ENCODE measurements at regions not wholly inside any gene's neighbourhood (a gene's known extent, or its start where the extent isn't known, plus 50 kb on each side); places are given as distances from the start of the nearest gene placed in this dataset.

DNA sequence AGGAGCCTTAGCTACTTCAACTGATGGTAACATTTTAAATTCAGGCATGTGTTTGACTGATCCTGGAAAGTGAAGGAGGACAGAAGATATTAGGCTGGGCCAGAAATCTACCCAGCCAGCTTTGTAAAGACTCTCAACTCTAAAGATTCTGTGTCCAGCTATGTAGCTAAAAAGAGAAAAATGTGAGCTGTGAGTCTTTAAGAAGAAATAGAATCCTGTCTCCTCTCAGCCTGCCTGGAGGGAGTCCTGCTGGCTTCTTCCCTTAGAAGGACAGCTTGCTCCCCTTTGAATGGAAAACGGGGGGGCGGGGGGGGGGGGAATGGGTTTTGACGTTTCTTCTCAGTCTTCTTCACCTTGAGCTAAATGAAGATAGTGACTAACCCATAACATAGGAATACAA lies 54.3 kb upstream of the INTU start:
- Histone ChIP-seq H3K9me3 (ENCODE audit: control insufficient read depth in 2 of 3, insufficient read depth in 1 of 3, low read length in 3 of 3) (no peaks in the 10 kb centered on the region), H3K27ac (ENCODE audit: low read depth in 2 of 2, low read length in 2 of 2) (no peak overlapping the region), H3K4me3 (ENCODE audit: low read length in 3 of 3) (no peak overlapping the region), H3K4me1 (ENCODE audit: control insufficient read depth in 2 of 3, insufficient read depth in 2 of 3, low read depth in 1 of 3, low read length in 3 of 3) (no peaks in the 10 kb centered on the region), H3K36me3 (ENCODE audit: control insufficient read depth in 2 of 3, insufficient read depth in 3 of 3, low read length in 3 of 3) (no peaks in the 10 kb centered on the region), H3K9ac (ENCODE audit: low read length in 3 of 3) (no peak overlapping the region), H3K27me3 (ENCODE audit: control insufficient read depth, insufficient read depth, low read length) (no peaks in the 10 kb centered on the region)
- FAIRE-seq, result no peak
- intact Hi-C loops (cut with DNase I), result no loop called here
- TF ChIP-seq CTCF (IDR thresholded peaks at IDR 0.05; ENCODE audit: borderline replicate concordance, extremely low read depth, insufficient read depth), result no peak
- DNase-seq, result no peak

GRCh38 chr4:127578967-127579366 lies 53.8 kb upstream of the INTU start:
- Histone ChIP-seq H3K27me3 (ENCODE audit: control insufficient read depth, insufficient read depth, low read length) (no peaks in the 10 kb centered on the region), H3K36me3 (ENCODE audit: control insufficient read depth in 2 of 3, insufficient read depth in 3 of 3, low read length in 3 of 3) (no peaks in the 10 kb centered on the region), H3K4me1 (ENCODE audit: control insufficient read depth in 2 of 3, insufficient read depth in 2 of 3, low read depth in 1 of 3, low read length in 3 of 3) (no peaks in the 10 kb centered on the region), H3K9me3 (ENCODE audit: control insufficient read depth in 2 of 3, insufficient read depth in 1 of 3, low read length in 3 of 3) (no peaks in the 10 kb centered on the region), H3K27ac (ENCODE audit: low read depth in 2 of 2, low read length in 2 of 2) (no peak overlapping the region), H3K4me3 (ENCODE audit: low read length in 3 of 3) (no peak overlapping the region), H3K9ac (ENCODE audit: low read length in 3 of 3) (no peak overlapping the region)
- FAIRE-seq, result no peak
- TF ChIP-seq CTCF (IDR thresholded peaks at IDR 0.05; ENCODE audit: borderline replicate concordance, extremely low read depth, insufficient read depth), result no peak
- DNase-seq, result no peak
- intact Hi-C loops (cut with DNase I), result no loop called here

- Histone ChIP-seq H3K36me3 (ENCODE audit: control insufficient read depth in 2 of 3, insufficient read depth in 3 of 3, low read length in 3 of 3) (no peaks in the 10 kb centered on the region), H3K9me3 (ENCODE audit: control insufficient read depth in 2 of 3, insufficient read depth in 1 of 3, low read length in 3 of 3) (no peaks in the 10 kb centered on the region), H3K27me3 (ENCODE audit: control insufficient read depth, insufficient read depth, low read length) (no peaks in the 10 kb centered on the region), H3K9ac (ENCODE audit: low read length in 3 of 3) (no peak overlapping the region), H3K27ac (ENCODE audit: low read depth in 2 of 2, low read length in 2 of 2) (no peak overlapping the region), H3K4me3 (ENCODE audit: low read length in 3 of 3) (no peak overlapping the region), H3K4me1 (ENCODE audit: control insufficient read depth in 2 of 3, insufficient read depth in 2 of 3, low read depth in 1 of 3, low read length in 3 of 3) (no peaks in the 10 kb centered on the region)
- DNase-seq (no peak), FAIRE-seq (no peak)
- TF ChIP-seq CTCF (IDR thresholded peaks at IDR 0.05; ENCODE audit: borderline replicate concordance, extremely low read depth, insufficient read depth), result no peak
- intact Hi-C loops (cut with DNase I), result no loop called here
Observed at GRCh38 chr4:127579821-127580220, 52.9 kb upstream of the INTU start.

- no peak overlapping the region for H3K9ac ChIP-seq (ENCODE audit: low read length in 3 of 3)
- intact Hi-C loops (cut with DNase I), result no loop called here
- DNase-seq (no peak), FAIRE-seq (no peak)
- H3K4me1 ChIP-seq (ENCODE audit: control insufficient read depth in 2 of 3, insufficient read depth in 2 of 3, low read depth in 1 of 3, low read length in 3 of 3), result no peaks in the 10 kb centered on the region
- H3K27ac ChIP-seq (ENCODE audit: low read depth in 2 of 2, low read length in 2 of 2), result no peak overlapping the region
- no peak overlapping the region for H3K4me3 ChIP-seq (ENCODE audit: low read length in 3 of 3)
- H3K36me3 ChIP-seq (ENCODE audit: control insufficient read depth in 2 of 3, insufficient read depth in 3 of 3, low read length in 3 of 3), result no peaks in the 10 kb centered on the region
- no peaks in the 10 kb centered on the region for H3K9me3 ChIP-seq (ENCODE audit: control insufficient read depth in 2 of 3, insufficient read depth in 1 of 3, low read length in 3 of 3)
- H3K27me3 ChIP-seq (ENCODE audit: control insufficient read depth, insufficient read depth, low read length), result no peaks in the 10 kb centered on the region
- no peak for TF ChIP-seq CTCF (IDR thresholded peaks at IDR 0.05; ENCODE audit: borderline replicate concordance, extremely low read depth, insufficient read depth)
Observed at GRCh38 chr4:127580300-127580699, 52.5 kb upstream of the INTU start.

Measured in kidney (tissue), 13 donors.